ENCODE measurements at regions not wholly inside any gene's neighbourhood (a gene's known extent, or its start where the extent isn't known, plus 50 kb on each side); places are given as distances from the start of the nearest gene placed in this dataset.

DNA sequence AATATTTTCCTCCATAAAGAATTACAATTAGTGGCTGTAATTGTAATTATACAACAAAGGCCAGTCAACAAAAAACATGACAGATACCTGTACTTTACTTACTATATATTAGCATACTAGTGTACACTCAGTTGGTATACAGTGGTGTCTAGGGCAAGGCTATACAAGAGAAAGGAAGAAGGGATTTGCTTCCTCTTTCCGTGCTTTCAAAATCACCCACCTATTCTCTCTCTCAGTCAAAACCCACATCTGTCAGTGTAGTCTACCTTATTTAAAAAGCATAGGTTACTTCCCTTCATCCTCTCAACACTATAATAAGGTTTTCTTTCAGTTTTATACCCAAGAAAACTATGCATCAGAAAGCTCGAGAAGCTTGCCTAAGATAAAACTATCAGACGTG lies 355.8 kb upstream of the NR5A2 start:
- no peak for DNase-seq (ENCODE audit: low read depth)
- no peak overlapping the region for H3K4me3 ChIP-seq (ENCODE audit: low read depth, low read length)

DNA sequence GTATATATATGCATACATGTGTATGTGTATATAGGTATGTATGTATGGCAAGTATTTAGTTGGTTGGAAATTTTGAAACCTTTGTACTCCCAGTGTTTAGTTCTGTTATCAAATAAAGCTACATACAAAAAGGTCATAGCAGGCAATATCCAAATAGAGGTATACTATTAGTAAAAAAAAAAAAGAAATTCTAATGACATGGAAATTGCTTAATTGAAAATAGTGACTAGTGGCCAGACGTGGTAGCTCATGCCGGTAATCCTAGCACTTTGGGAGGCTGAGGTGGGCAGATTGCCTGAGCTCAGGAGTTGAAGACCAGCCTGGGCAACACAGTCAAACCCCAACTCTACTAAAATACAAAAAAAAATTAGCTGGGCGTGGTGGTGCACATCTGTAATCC lies 351.6 kb upstream of the NR5A2 start:
- H3K4me3 ChIP-seq (ENCODE audit: low read depth, low read length), result no peak overlapping the region
- DNase-seq (ENCODE audit: low read depth), result no peak

DNA sequence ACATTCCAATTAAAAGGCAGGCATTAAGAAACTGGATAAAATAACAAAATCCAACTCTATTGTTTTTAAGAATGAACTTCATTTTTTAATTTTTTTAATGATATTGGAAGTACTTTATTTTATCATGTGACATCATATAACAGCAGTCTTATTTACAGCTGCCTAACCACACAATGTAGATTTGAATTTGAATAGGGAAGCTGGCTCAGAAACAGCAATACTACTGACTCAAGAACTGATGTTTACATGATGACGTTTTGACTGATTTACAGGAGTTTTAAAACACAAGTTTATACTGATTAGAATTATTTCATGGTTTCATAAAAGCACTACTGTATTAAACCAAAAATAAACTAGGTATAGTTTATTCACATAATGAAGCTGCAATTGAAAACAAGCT lies 348.7 kb upstream of the NR5A2 start:
- H3K4me3 ChIP-seq (ENCODE audit: low read depth, low read length), result no peak overlapping the region
- DNase-seq (ENCODE audit: low read depth), result no peak

DNA sequence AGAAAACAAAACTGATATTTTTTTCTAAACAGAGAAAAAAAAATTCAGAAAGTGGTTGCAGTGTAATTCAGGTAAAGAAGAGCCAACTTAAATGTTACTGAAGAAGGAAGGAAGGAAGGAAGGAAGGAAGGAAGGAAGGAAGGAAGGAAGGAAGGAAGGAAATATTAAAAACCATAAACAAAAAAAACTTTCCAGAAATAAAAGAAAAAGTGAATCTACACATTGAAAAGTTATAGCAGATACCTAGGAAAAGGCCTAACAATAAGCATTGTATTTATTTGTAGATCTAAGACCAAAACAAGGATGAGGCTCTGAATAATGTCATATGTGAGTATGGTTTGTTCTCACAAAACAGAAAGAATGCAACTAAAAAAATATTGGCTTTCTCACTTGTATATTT lies 345.4 kb upstream of the NR5A2 start:
- no peak overlapping the region for H3K4me3 ChIP-seq (ENCODE audit: low read depth, low read length)
- no peak for DNase-seq (ENCODE audit: low read depth)

DNA sequence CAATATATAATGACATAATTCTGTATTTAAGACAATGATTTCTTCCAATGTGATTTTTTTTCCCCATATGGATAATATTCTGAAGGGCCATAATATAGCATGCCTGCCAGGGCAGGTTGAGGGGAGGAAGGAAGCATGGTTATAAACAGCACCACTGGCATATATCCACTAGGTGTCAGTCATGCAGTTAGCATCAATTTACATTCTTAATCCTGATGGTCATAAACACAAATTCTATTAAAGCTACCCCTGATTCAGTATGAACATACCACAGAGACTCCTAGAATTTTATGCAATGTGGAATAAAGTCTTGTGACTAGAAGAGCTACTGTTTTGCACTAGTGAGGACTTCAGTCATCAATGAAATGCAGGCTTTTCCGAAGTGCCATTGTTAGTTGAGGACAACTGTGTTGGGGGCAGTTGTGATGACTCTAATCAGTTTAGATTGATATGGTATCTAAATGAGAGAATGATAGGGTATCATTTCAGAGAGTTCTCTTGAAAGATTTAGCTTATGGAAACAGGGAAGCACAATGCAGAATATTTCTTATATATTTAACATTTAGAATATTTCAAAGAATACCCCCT lies 342.7 kb upstream of the NR5A2 start:
- H3K4me3 ChIP-seq (ENCODE audit: low read depth, low read length), result no peak overlapping the region
- no peak for DNase-seq (ENCODE audit: low read depth)

DNA sequence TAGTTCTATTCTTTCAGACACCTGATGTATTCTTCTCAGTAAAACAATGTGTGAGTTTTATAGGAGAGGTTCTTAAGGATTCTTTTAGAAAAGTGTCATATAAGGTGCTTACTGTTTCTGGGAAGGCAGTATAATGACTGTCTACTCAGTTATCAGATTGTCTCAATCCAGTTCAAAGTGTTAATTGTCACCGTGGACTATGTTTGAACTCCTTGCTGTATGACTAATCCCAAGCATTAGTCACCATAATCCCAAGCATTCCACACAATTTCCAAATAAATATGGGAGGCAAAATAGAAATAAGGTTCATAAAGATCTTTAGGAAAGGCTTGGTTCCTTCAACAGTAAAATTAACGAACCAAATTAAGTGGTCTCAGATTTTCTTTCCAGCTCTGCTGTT lies 342.1 kb upstream of the NR5A2 start:
- DNase-seq (ENCODE audit: low read depth), result no peak
- H3K4me3 ChIP-seq (ENCODE audit: low read depth, low read length), result no peak overlapping the region

DNA sequence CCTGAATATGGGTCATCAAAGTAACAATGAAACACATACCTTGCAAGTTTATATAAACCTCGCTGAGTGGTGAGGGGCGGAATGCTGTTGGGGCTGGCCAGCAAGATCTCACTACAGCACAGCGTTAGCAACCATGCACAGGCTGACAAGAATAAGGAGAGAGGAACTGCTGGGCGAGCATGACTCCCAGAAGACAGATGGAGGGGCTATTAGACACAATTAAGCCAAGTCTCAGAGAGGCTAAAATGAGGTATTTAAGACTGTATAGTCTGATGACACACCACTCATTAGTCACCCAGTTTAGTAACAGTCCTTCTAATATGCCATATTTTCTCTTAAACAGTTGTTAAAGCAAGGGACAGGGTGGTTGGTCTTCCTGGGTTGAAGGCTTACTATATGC lies 340.2 kb upstream of the NR5A2 start:
- DNase-seq (ENCODE audit: low read depth), result no peak
- no peak overlapping the region for H3K4me3 ChIP-seq (ENCODE audit: low read depth, low read length)

DNA sequence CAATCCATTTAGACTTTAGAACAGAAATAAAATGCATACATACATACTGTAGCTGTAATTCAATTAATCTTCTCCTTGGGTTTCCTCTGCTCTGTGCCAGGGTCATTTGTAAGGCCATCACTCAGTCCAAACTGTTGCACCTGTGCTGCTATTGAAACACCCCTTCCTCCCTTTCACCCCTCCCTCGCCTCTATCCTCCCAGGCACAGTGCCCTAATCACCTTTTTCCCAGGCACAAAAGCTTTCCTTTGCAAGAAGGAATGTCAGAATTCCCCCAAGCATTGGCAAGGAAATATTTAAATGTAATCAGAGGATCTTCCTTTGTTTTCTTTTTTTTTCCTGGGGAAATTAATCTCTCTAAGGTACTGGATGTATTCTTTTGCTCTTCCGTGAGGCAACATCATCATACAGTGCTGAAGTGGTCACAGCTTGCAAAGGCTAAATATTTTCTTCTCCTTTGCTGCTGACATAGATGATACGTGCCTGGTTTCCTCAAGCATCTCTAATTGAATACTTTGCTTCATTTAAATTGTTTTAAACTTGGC lies 339.3 kb upstream of the NR5A2 start:
- no peak for DNase-seq (ENCODE audit: low read depth)
- H3K4me3 ChIP-seq (ENCODE audit: low read depth, low read length), result no peak overlapping the region

DNA sequence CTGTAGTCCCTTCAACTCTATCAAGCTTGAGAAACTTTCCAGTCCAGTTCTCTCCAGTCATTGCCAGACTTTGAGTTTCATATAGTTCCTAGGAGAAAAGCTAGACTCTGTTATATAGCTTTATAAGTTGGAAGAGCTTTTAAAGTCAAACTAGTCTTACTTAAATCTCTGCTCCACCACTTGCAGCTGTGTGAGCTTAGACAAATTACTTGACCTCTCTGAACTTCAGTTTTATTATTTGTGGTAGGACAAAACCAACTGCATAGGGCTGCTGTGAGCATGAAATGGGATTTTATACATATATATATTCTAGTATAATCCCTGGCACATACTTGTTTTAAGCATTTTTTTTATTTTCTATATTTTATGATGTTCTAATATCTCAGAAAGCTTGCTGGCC lies 338.7 kb upstream of the NR5A2 start:
- DNase-seq (ENCODE audit: low read depth), result no peak
- no peak overlapping the region for H3K4me3 ChIP-seq (ENCODE audit: low read depth, low read length)

DNA sequence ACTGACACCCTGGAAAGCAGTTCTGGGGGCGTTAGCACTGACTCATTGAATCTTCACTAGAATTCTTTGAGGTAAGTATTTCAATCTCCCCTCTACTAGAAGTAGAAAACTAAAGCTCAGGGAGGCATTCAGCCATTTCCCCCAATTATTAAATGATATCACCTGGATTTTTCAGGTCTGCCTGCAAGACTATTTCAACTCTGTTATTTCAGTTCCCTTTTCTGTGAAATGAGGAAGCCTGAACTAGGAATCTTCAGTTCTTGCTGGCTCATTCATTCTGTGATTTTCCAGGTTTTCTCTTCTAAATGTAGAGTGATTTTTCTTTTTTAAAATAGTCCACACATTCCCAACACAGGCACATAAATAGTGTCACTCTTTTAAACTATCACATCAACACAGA lies 337.0 kb upstream of the NR5A2 start:
- DNase-seq (ENCODE audit: low read depth), result no peak
- no peak overlapping the region for H3K4me3 ChIP-seq (ENCODE audit: low read depth, low read length)

DNA sequence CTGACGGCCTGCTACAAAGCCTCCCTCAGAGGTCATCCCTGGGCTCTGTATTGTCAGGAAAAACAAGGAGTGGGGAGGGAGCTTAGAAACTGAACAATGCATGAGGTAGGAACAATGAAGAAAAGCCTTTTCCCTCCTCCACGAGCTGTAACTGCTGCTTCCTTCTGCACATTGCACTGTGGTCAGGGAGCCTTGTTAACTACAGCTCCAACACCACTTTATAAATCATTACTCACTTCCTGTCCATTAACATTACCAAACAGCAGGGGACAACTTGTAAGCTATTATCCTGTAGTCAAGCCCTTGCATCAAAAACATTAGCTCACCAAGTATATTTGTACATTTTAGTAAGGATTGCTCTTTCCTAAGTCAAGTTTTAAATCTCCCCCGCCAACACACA lies 336.0 kb upstream of the NR5A2 start:
- peak; percentile 76 for DNase-seq (ENCODE audit: low read depth)
- H3K4me3 ChIP-seq (ENCODE audit: low read depth, low read length), result no peak overlapping the region

DNA sequence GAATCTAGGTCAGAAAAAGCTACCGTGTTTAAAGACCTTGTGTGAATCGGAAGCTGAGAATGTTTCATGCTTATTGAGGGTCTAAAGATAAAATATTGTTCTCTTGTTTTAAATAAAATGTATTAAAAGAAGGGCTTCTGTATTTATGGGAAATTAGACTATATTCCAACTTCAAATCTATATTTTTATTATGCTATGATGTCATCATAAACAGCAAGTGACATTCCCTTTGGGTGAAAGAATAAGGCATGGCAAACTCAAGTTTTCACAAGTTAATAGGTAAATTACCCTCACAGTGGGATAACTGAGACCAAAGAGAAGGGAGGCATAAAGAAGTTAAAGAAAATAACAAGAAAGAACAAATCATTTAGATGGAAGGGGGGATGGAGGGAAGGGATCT lies 333.8 kb upstream of the NR5A2 start:
- no peak overlapping the region for H3K4me3 ChIP-seq (ENCODE audit: low read depth, low read length)
- DNase-seq (ENCODE audit: low read depth), result no peak

DNA sequence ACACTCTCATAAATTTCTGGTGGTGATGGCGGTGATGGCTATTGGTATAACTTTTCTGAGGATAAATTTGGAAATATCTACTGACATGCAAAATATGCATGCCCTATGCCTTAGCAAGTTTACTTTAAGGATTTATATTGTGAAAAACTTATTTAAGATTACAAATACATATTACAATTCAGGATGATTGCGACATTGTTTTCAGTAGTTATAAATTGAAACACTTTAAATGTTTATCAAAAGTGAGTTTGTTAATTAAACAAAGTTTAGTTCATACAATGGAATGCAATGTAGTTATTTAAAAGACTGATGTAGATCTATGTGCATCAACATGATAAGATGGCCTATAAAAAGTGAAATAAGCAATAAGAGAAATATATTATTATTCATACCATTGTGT lies 331.3 kb upstream of the NR5A2 start:
- no peak overlapping the region for H3K4me3 ChIP-seq (ENCODE audit: low read depth, low read length)
- DNase-seq (ENCODE audit: low read depth), result no peak

DNA sequence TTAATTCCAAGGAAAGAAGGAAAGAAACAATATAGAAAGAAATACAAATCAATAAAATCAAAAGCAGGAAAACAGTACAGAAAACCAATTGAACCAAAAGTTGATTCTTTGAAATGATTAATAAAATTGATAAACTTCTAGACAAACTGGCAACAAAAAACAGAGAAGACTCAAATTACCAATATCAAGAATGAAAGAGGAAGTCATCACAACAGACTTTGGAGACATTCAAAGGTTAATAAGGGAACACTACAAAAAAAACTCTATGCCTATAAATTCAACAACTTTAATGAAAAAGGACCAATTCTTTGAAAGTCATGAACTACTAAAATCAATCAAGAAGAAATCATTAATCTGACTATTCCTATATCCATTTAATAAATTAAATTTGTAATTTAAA lies 329.3 kb upstream of the NR5A2 start:
- no peak overlapping the region for H3K4me3 ChIP-seq (ENCODE audit: low read depth, low read length)
- DNase-seq (ENCODE audit: low read depth), result no peak

DNA sequence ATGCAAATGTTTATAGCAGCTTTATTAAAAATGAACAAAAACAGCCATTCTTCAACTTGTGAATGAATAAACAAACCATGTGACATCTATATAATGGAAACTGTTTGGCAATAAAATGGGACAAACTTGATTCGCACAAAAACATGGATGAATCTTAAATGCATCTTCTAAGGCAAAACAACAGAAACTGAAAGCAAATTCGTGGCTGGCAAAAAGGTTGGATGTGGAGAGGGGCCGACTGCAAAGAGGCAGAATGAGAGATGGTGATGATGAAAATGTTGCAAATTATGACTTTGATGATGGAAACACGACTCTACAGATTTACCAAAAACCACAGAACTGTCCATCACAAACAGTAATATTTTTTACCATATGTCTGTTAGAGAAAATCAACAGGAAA lies 327.0 kb upstream of the NR5A2 start:
- no peak for DNase-seq (ENCODE audit: low read depth)
- H3K4me3 ChIP-seq (ENCODE audit: low read depth, low read length), result no peak overlapping the region

DNA sequence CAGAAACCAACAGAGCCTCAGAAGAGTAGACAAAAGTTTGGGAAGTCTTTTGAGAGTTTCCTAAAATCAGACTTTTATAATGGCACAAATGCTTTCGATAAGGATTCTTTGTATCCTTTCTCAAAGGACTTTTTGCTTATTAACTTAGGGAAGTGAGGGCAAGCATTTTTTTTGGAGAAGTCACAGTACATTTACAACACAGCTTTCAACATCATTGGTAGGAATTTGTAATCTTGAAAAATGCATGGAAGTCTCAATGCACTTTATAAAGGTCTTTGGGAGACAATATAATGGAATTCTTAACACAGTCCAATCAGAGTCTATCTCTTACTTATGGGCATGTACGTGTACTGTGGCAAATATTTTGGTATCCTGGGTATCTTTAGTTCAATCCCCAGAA lies 325.8 kb upstream of the NR5A2 start:
- DNase-seq (ENCODE audit: low read depth), result no peak

DNA sequence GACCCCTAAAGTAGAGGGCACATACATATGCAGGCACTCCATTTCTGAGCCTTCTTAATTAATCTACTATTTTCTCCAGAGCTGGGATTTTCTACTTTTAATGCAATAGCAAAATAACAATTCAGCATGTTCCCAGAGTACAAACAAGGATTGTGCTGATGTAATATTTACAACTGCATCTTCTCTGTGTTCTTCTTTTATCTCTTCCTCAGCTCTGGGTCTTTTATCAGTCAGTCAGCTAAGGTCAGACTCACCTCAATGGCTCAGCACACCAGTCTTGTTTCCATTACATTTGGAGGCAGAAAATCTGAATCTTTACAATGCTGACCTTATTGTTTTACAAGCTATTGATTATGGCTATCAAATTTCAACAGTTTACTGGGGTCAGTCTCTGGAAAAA lies 323.3 kb upstream of the NR5A2 start:
- no peak overlapping the region for H3K4me3 ChIP-seq (ENCODE audit: low read depth, low read length)
- DNase-seq (ENCODE audit: low read depth), result no peak

More for the DNA sequence above, 325.8 kb upstream of the NR5A2 start:
- H3K4me3 ChIP-seq (ENCODE audit: low read depth, low read length), result no peak overlapping the region

DNA sequence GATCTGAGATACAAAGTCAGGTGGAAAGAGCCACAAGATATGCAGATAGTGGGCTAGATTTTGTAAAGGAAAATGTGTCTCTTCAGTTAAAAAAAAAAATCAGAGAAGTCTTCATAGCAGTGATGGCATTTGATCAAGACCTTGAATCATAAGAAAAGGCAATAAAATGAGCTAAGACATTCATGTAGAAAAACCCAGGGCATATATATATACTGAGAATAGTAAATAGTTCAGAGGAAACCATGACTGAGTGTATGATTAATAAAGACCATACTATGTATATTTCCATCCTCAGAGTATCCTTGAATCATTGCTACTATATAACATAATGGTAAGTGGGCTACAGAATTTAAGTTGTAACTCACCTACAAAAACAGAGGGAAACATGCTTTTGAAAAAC lies 321.7 kb upstream of the NR5A2 start:
- no peak overlapping the region for H3K4me3 ChIP-seq (ENCODE audit: low read depth, low read length)
- no peak for DNase-seq (ENCODE audit: low read depth)

DNA sequence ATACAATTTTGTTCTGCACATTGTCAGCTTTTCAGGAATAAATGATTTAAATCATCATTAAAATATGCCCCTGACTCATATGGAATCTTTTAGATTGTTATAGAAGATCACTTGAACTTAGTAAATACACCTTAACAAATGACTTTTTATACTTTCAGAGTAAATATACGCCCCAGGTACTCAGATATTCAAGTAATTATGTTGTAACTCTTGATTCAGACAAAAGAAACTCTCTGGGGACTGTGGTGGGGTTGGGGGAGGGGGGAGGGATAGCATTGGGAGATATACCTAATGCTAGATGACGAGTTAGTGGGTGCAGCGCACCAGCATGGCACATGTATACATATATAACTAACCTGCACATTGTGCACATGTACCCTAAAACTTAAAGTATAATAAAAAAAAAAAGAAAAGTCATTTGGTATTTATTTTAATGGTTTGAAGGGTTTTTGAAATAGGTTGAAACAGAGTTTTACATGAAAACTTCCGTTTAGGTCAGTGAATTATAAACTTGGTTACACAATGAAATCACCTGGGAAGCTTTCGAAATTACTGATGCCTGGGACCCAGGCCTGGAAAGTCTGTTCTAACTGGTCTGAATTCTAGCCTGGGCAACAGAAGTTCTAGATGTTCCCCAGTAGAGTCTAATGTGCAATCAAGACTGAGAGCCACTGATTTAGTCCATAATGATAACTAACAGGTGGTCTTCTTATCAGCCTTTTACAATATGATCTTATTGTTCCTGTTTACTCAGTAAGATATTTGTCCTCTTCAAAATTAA lies 320.5 kb upstream of the NR5A2 start:
- no peak for DNase-seq (ENCODE audit: low read depth)
- no peak overlapping the region for H3K4me3 ChIP-seq (ENCODE audit: low read depth, low read length)

DNA sequence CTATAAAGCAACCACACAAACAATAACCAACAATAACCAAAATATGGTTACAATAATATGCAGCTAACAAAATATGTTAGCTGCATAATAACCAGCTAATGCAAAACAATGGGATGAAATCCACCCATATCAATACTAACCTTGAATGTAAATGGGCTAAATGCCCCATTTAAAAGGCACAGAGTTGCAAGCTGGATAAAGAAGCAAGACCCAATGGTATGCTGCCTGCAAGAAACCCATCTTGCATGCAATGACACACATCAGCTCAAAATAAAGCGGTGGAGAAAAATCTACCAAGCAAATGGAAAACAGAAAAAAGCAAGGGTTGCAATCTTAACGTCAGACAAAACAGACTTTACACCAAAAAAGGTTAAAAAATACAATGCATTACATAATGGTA lies 316.5 kb upstream of the NR5A2 start:
- no peak overlapping the region for H3K4me3 ChIP-seq (ENCODE audit: low read depth, low read length)
- DNase-seq (ENCODE audit: low read depth), result no peak

DNA sequence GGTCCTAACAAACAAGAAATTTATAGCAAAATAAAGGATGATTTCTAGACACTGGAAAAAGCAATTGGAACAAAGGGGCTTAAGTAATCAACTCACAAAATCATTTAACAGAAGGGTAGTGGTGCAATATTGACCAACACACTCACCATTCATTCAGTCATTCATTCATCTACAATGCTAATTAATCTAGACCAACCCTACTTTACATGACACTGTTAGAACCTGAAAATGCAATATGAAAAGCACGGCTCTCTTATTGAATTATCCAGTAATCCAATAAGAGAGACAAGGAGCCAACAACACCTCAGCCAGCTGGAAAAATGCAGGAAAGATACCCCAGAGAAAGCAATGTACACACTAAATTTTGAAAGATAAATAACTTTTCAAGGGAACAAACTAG lies 310.8 kb upstream of the NR5A2 start:
- H3K4me3 ChIP-seq (ENCODE audit: low read depth, low read length), result no peak overlapping the region
- DNase-seq (ENCODE audit: low read depth), result no peak
